ENCODE measurements at regions not wholly inside any gene's neighbourhood (a gene's known extent, or its start where the extent isn't known, plus 50 kb on each side); places are given as distances from the start of the nearest gene placed in this dataset.
A peak's percentile ranks its signal among the peaks of the same experiment; 100 is the strongest.

DNA sequence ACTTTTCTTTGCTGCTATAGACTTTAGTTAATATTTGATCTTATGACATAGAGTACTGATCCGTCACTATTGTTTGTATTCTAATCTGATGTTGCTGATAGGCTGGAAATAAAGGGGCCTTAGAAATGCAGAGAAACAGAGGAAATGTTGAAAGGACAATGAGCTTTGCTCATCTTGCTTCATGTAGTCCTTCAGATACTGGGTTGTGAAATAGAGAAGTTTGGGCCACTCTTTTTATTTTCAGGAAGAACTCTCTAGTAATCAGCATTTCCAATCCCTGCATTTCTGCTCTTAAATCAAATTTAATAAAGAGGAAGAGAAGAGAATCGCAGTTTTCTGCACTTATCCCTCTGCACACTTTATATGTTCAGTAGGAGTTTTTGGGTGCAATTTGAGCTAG lies 192.8 kb upstream of the THBS1 start:
- no peaks in the 10 kb centered on the region for H3K36me3 ChIP-seq (ENCODE audit: control insufficient read depth, insufficient read depth, low read length)
- intact Hi-C loops (cut with micrococcal nuclease; ENCODE audit: unreplicated experiment): no loop called here
- no peaks in the 10 kb centered on the region for H3K9me3 ChIP-seq
- H3K4me1 Mint-ChIP-seq (ENCODE audit: low read depth, unreplicated experiment): peaks cover 29% of the 10 kb centered on the region
- H3K4me3 ChIP-seq (ENCODE audit: low read depth, low read length): no peak overlapping the region
- peaks cover 25% of the 10 kb centered on the region for H3K4me1 ChIP-seq
- ChIA-PET POLR2A (no interaction called here), CTCF (no interaction called here)
- H3K27me3 ChIP-seq (replicated peaks; ENCODE audit: control insufficient read depth, insufficient read depth, low read length): no peaks in the 10 kb centered on the region
- no peaks in the 10 kb centered on the region for H3K27me3 Mint-ChIP-seq (ENCODE audit: insufficient read depth, unreplicated experiment)
- H3K4me3 Mint-ChIP-seq (ENCODE audit: unreplicated experiment): no peak overlapping the region
- no peak for DNase-seq
- no TSS peak for BruUV-seq (replicated peaks)
- no peaks in the 10 kb centered on the region for H3K9me3 Mint-ChIP-seq (ENCODE audit: unreplicated experiment)
- H3K27ac Mint-ChIP-seq (ENCODE audit: unreplicated experiment): peak overlapping the region; percentile 70
- no peak for TF ChIP-seq CTCF (IDR thresholded peaks at IDR 0.05; ENCODE audit: insufficient read depth in 1 of 2, low read depth in 1 of 2, low read length in 1 of 2, severe bottlenecking in 1 of 2, unreplicated experiment in 1 of 2)
- H3K36me3 Mint-ChIP-seq (ENCODE audit: insufficient read depth, unreplicated experiment): no peaks in the 10 kb centered on the region

DNA sequence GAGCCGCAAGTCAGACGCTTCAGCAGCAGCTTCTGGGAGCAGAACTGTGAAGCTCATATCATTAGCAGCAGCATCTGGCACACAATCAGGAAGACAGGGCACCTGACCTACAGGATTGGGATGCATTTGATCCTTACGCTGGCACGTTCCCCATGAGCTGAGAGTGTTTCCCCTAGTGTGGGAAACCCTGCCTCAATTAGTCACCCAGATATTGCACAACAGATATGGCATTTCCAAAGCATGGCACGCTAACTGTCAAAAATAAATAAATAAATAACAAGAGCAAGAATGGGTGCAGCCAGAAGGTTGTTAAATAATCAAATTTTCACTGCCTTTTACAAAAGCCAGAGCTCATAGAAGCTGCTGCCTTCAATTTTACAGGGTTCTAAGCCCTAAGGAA lies 189.6 kb upstream of the THBS1 start:
- no peaks in the 10 kb centered on the region for H3K27me3 ChIP-seq (replicated peaks; ENCODE audit: control insufficient read depth, insufficient read depth, low read length)
- no peak for TF ChIP-seq CTCF (IDR thresholded peaks at IDR 0.05; ENCODE audit: insufficient read depth in 1 of 2, low read depth in 1 of 2, low read length in 1 of 2, severe bottlenecking in 1 of 2, unreplicated experiment in 1 of 2)
- Mint-ChIP-seq H3K27me3 (ENCODE audit: insufficient read depth, unreplicated experiment) (no peaks in the 10 kb centered on the region), H3K4me1 (ENCODE audit: low read depth, unreplicated experiment) (peaks cover 50% of the 10 kb centered on the region), H3K36me3 (ENCODE audit: insufficient read depth, unreplicated experiment) (peaks cover 8% of the 10 kb centered on the region), H3K9me3 (ENCODE audit: unreplicated experiment) (peaks cover 4% of the 10 kb centered on the region), H3K4me3 (ENCODE audit: unreplicated experiment) (no peak overlapping the region), H3K27ac (ENCODE audit: unreplicated experiment) (no peak overlapping the region)
- BruUV-seq (replicated peaks): no TSS peak
- no peaks in the 10 kb centered on the region for H3K9me3 ChIP-seq
- no peaks in the 10 kb centered on the region for H3K36me3 ChIP-seq (ENCODE audit: control insufficient read depth, insufficient read depth, low read length)
- intact Hi-C loops (cut with micrococcal nuclease; ENCODE audit: unreplicated experiment): no loop called here
- POLR2A ChIA-PET: no interaction called here
- no peak overlapping the region for H3K4me3 ChIP-seq (ENCODE audit: low read depth, low read length)
- H3K4me1 ChIP-seq: peaks cover 45% of the 10 kb centered on the region
- CTCF ChIA-PET: no interaction called here
- no peak for DNase-seq

DNA sequence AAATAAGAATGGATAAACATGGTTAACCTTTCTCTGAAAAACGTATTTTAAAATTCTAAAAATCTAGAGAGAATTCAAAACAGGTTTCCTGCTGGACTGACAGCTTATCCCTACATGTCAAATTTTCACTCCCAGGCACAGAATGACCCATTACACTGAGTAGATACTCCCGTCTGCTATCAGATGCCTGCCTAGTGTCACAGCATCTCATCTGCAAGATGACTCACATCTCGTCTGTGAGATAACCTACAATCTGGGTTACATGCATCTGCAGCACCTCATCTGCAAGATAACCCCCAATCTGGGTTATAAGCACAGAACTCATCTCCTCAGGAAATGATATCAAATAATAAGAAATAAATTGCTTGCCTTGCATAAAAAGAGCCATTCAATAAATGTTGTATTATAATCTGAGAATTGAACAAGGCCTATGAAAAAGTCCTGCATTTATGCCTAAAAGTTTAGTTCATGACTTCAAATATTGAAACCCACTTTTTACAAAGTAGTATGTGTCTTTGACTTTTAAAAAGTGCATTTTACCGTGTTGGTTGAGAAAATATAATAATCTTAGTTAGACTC lies 188.3 kb upstream of the THBS1 start:
- TF ChIP-seq CTCF (IDR thresholded peaks at IDR 0.05; ENCODE audit: insufficient read depth in 1 of 2, low read depth in 1 of 2, low read length in 1 of 2, severe bottlenecking in 1 of 2, unreplicated experiment in 1 of 2): no peak
- no peaks in the 10 kb centered on the region for H3K36me3 ChIP-seq (ENCODE audit: control insufficient read depth, insufficient read depth, low read length)
- DNase-seq: no peak
- H3K9me3 Mint-ChIP-seq (ENCODE audit: unreplicated experiment): peaks cover 12% of the 10 kb centered on the region
- ChIA-PET POLR2A (no interaction called here), CTCF (no interaction called here)
- no peaks in the 10 kb centered on the region for H3K9me3 ChIP-seq
- H3K4me1 ChIP-seq: peaks cover 45% of the 10 kb centered on the region
- intact Hi-C loops (cut with micrococcal nuclease; ENCODE audit: unreplicated experiment): no loop called here
- BruUV-seq (replicated peaks): no TSS peak
- peak overlapping the region; percentile 34 for H3K4me3 Mint-ChIP-seq (ENCODE audit: unreplicated experiment)
- no peaks in the 10 kb centered on the region for H3K27me3 Mint-ChIP-seq (ENCODE audit: insufficient read depth, unreplicated experiment)
- H3K27ac Mint-ChIP-seq (ENCODE audit: unreplicated experiment): peak overlapping the region; percentile 86
- H3K4me1 Mint-ChIP-seq (ENCODE audit: low read depth, unreplicated experiment): peaks cover 53% of the 10 kb centered on the region
- H3K4me3 ChIP-seq (ENCODE audit: low read depth, low read length): no peak overlapping the region
- H3K36me3 Mint-ChIP-seq (ENCODE audit: insufficient read depth, unreplicated experiment): peaks cover 10% of the 10 kb centered on the region
- H3K27me3 ChIP-seq (replicated peaks; ENCODE audit: control insufficient read depth, insufficient read depth, low read length): no peaks in the 10 kb centered on the region

Measured in Caco-2 (cell line).